GM13977 (cell line): ENCODE measurements at regions not wholly inside any gene's neighbourhood (a gene's known extent, or its start where the extent isn't known, plus 50 kb on each side); places are given as distances from the start of the nearest gene placed in this dataset.

Experiments used
- DNase-seq: peaks from one replicate; pipeline ENCODE4 v3.0.0; 2012; ENCODE audit warnings: low spot score
- in situ Hi-C: fragments of 300-500 bp; cut with MboI; formaldehyde crosslinking; loops from one replicate; pipeline ENCODE4 v1.12.0; 2022; ENCODE audit warnings: low sequenced_read_pairs, low pct_unique_long_range_greater_than_20kb, mixed read lengths, inconsistent platforms; ENCODE audit not compliant: unreplicated experiment
- TF ChIP-seq, protein P1 (sequence below): IDR thresholded peaks from 2 replicates; pipeline ENCODE4 v1.5.1; 2012; ENCODE audit warnings: mild to moderate bottlenecking, control low read depth; ENCODE audit not compliant: insufficient read depth; ENCODE audit errors: extremely low read depth, missing control alignments

DNA sequence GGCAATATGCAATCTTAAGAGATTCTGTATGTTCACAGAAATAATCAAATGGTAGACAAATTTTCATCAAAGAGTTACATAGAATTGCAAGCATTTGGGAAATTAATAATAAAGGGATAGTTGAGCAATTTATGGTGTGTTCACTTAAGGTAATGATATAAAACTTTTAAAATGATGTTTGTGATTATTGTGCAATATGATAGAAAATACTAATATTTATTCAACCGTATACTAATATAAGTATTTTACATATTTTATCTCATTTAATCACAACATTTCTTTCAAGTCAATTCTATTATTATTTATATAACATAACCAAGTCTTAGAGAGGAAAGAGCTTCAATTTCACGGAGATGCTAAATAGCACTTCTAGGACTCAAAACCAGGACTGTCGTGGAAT, 716.8 kb upstream of the MIR17HG start:
- no peak for DNase-seq
- in situ Hi-C loops = no loop called here
- TF ChIP-seq, protein P1, sequence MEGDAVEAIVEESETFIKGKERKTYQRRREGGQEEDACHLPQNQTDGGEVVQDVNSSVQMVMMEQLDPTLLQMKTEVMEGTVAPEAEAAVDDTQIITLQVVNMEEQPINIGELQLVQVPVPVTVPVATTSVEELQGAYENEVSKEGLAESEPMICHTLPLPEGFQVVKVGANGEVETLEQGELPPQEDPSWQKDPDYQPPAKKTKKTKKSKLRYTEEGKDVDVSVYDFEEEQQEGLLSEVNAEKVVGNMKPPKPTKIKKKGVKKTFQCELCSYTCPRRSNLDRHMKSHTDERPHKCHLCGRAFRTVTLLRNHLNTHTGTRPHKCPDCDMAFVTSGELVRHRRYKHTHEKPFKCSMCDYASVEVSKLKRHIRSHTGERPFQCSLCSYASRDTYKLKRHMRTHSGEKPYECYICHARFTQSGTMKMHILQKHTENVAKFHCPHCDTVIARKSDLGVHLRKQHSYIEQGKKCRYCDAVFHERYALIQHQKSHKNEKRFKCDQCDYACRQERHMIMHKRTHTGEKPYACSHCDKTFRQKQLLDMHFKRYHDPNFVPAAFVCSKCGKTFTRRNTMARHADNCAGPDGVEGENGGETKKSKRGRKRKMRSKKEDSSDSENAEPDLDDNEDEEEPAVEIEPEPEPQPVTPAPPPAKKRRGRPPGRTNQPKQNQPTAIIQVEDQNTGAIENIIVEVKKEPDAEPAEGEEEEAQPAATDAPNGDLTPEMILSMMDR = no peak

DNA sequence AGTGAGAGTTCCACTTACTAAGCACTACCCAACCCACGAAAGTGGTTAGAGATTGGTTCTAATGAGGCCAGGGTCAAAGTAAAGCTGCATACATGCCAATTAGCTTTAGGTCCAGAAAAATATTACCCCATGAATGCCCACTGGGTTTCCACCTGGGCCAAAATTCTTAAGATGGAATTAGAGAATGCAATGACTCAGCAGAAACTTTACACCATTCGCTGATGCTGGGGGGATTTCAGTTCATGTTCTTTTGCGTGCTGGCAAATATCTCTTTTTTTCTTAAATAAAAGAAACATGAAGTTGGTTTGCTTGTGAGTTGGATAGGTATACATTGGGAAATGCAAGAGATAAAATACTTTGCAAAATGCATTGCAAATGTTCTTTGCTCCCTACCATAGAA, 715.3 kb upstream of the MIR17HG start:
- TF ChIP-seq, protein P1 = no peak
- no peak for DNase-seq
- in situ Hi-C loops = no loop called here

DNA sequence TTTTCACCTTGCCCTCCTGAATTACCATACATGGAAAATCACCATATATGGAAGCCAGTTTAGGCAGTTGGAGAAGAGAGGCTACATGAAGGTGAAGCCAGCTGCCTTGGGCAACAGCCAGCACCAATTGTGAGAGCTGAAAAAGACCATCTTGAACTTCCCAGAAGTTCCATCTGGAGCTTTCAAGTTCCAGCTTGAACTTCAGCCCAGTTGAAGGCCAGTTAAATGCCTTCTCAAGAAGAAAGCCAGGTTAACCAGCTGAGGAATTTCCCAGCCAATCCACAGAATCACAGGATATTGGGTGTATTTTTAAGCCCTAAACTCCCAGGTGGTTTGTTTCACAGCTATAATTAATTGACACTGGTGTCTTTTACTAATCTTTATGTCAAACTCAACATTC, 713.6 kb upstream of the MIR17HG start:
- in situ Hi-C loops = no loop called here
- TF ChIP-seq, protein P1 = no peak
- no peak for DNase-seq

DNA sequence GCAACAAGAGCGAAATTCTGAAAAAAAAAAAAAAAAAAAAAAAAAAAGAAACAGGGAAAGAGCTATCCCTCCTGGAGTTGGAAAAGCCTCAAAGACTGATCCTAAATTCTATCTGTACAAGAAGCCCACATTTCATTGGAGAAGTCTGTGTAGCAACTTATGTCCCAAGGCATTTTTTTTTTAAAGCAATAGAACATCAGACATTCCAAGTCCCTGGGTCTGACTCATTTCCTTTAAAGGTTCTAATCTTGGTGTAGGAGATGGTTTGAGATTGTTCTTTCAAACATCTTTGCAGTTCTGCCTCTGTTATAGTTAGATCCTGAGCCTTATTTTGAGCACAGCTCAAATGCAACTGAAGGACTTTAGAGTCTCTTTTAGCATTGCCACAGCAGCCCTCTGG, 706.5 kb upstream of the MIR17HG start:
- DNase-seq = no peak
- TF ChIP-seq, protein P1 = no peak
- in situ Hi-C loops = no loop called here

GRCh38 chr13:90641884-90642283, 705.6 kb upstream of the MIR17HG start:
- in situ Hi-C loops = no loop called here
- TF ChIP-seq, protein P1 = no peak

GRCh38 chr13:90645582-90645981, 701.9 kb upstream of the MIR17HG start:
- TF ChIP-seq, protein P1 = no peak
- in situ Hi-C loops = no loop called here
- DNase-seq = no peak

More at GRCh38 chr13:90641884-90642283, 705.6 kb upstream of the MIR17HG start:
- DNase-seq = no peak

DNA sequence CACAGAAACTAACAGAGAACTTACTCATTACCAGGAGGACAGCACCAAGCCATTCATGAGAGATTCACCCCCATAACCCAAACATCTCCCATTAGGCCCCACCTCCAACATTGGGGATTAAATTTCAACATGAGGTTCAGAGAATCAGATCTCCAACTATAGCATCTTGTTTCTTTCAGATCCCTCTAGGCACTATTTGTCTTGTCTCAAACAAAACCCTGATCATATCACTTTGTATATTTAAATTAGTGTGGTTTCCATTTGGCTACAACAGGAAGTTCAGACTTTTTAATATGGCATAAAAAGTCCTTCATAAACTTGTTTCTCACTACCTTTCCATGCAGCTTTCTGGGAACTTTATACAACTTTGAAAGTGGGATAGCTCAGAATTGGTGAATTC, 699.0 kb upstream of the MIR17HG start:
- no peak for DNase-seq
- in situ Hi-C loops = no loop called here
- TF ChIP-seq, protein P1 = no peak
